GM19324 (cell line): ENCODE measurements at regions not wholly inside any gene's neighbourhood (a gene's known extent, or its start where the extent isn't known, plus 50 kb on each side); places are given as distances from the start of the nearest gene placed in this dataset.

Experiments used
- ATAC-seq: cut with Tn5 transposase; IDR thresholded peaks from one replicate; pipeline ENCODE4 v1.9.1; 2021; ENCODE audit warnings: mild to moderate bottlenecking, moderate library complexity; ENCODE audit not compliant: unreplicated experiment, low FRiP score

GRCh38 chr2:118479020-118479419 is 368.4 kb downstream of the EN1 start:
- no peak for ATAC-seq

DNA sequence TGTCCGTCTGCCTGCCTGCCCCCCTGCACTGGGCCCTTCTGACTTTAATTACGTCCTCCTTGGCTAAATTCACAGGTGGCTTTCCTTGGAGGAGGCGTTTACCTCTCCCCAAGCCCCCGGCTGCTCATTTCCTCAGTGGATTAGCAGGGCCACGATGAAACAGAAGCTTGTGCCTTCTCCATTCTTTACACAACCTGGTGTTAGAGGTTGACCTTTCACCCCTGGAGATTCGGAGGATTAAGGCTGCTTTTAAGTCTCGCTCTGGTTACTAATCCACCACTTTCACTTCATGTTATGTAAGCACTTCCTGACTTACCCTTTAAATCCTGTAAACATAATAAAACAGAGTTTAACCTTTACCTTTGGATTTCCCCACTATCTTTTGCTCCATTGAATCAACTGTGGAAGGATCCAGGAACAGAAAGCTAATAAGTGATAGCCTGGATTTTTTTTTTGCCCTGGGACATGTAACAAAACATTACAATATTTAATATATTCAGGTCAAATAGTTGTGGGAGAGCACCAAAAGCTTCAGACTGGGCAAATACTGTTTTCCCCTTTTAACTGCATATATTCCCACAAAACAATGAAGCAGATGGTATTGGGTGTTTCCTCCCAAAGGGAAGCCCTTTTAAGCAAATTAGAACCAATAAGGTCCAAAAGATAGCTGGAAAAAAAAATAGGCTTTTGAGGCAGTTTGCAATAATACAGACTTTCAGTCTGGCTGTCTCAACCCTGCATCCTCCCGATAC is 370.2 kb downstream of the EN1 start:
- no peak for ATAC-seq

GRCh38 chr2:118475622-118476205 is 371.7 kb downstream of the EN1 start:
- no peak for ATAC-seq

DNA sequence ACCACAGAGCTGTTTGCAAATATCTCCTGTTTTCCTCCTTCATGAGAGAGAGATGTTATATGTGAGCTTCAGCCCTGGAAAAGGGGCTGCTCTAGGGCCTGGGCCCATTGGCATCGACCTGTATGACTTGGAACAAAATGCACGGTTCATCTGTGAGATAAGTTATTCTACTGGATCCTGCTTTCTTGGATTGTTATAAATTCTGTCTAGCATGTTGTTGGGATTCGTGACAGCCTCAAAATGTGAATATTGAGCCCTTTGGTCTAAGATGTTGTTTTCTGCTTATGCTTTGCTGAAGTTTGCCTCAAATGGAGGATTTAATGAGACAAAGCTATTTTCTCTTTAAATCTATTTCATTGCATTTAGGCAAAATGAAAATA is 372.9 kb downstream of the EN1 start:
- ATAC-seq: no peak

- no peak for ATAC-seq
Measured at GRCh38 chr2:118473846-118474540, 373.5 kb downstream of the EN1 start.

- ATAC-seq: no peak
Measured at GRCh38 chr2:118473241-118473640, 374.2 kb downstream of the EN1 start.

DNA sequence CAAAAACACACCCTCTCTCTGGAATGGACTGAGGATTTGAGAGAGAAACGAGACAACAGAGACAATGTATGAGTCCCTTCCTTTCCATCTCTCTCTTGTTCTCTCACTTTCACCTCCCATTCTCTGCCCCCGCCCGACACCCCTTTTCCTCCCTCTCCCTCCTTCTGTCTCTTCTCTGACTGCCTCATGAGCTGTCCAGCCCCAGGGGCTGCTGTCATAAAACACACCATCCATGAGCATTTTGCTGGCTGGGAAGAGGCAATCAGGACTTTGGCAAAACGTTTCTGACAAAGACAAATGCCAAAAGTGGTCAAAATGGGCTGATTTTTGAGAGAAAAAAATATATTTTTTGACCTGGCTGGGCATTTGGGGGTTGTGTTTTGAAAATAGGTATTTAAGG is 377.2 kb downstream of the EN1 start:
- no peak for ATAC-seq

DNA sequence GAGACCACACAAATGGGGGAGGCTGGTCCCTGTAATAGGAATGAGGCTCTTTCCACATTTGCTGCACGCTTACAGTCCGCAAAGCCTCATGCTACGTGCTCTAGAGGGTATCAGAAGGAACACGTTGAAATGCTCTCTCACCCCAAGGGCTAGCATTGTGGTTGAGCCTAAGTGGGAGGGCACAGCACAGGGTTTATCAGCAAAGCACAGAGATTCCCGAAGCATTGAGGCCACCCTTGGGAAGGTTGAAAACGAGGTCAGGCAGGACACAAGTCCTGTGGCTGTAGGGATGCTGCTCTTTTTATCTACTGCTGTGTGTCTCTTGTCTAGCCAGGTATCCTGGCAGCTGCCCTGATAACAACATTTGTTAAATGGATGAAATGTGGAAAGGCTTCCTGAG is 378.3 kb downstream of the EN1 start:
- ATAC-seq: no peak

- no peak for ATAC-seq
Measured at GRCh38 chr2:118464546-118465265, 376.4 kb downstream of the INSIG2 start.

DNA sequence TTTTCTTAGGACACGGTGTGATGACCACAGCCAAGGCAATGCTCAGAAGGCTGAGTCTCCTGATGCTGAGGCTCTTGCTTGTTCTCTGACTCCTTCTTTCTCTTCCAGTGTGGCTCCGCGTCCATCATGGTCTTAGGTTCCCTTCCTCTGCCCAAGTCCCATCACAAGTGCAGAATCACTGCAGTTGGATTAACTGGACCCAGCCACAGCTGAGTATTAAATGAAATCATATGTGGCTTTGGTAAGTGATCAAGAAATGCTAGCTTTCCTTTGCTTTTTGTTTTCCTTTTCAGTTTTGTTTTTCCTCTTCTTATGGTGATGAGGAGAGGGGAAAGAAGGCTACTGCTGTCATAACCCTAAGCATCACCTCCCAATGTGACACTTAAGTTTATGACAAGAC is 375.8 kb downstream of the INSIG2 start:
- ATAC-seq: no peak

DNA sequence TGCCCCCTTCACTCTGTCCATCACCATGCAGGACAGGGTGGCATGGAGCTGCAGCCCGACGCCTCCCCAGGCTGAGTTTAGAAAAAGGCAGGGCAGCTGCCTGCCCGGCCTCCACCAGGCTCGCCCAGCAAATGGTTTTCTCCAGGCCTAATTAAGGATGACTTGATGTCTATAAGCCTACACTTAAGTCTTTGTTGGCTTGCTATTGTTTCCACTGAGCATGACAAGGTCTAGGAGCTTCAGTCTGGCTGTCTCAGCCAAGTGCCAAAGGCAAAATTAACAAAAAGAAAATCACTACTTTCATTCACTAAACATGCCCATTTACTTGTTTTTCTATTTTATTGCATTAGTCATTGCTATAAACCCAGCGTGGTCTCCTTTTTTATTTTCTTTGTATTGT is 372.2 kb downstream of the INSIG2 start:
- ATAC-seq: no peak

- no peak for ATAC-seq
Measured at GRCh38 chr2:118459426-118459825, 371.2 kb downstream of the INSIG2 start.

GRCh38 chr2:118457951-118458350 is 369.7 kb downstream of the INSIG2 start:
- no peak for ATAC-seq

- no peak for ATAC-seq
Measured at GRCh38 chr2:118449401-118449800, 361.1 kb downstream of the INSIG2 start.

- no peak for ATAC-seq
Measured at GRCh38 chr2:118443596-118443995, 355.3 kb downstream of the INSIG2 start.

- no peak for ATAC-seq
Measured at GRCh38 chr2:118442996-118443553, 354.8 kb downstream of the INSIG2 start.

- ATAC-seq: no peak
Measured at GRCh38 chr2:118442046-118442445, 353.8 kb downstream of the INSIG2 start.

- ATAC-seq: no peak
Measured at GRCh38 chr2:118440404-118441098, 352.3 kb downstream of the INSIG2 start.

GRCh38 chr2:118437501-118437900 is 349.2 kb downstream of the INSIG2 start:
- no peak for ATAC-seq

DNA sequence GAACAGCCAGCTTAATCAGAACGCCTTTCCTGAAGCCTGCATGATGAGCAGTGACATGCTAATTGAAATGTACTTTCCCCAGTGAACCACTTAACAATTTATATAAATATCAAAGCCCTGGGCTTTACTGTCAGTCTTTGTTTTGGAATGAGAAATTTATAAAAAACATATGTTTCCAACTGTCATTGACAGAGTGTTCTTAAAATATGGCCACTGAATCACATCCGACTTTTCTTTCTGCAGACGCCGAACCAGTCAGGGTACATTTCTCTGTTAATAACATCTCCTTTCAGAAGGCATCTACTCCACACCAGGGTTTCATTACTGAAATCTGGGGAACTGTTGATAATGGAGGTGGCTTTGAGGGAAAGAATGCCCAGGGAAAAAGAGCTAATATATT is 343.7 kb downstream of the INSIG2 start:
- no peak for ATAC-seq
